ENCODE measurements at regions not wholly inside any gene's neighbourhood (a gene's known extent, or its start where the extent isn't known, plus 50 kb on each side); places are given as distances from the start of the nearest gene placed in this dataset.

DNA sequence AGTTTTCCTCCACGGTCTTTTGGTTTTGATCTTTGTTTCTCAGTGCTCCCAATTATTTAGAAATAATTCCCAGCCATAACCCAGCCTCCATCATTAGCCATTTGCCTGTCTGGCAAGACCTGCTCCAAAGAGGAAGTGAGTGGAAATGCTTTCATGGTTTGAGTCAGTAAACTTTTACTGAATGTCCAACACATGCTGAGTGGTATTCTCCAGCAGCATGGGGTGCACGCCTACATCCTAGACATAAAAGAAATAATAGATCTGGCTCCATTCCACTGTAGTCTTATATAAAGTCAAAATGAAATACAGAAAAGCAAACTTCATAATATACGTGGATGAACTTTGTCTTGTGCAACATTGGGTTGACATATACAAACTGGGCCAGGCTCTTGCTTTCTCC, 757.2 kb downstream of the TLE1 start:
- no peak for DNase-seq (ENCODE audit: low read depth)

DNA sequence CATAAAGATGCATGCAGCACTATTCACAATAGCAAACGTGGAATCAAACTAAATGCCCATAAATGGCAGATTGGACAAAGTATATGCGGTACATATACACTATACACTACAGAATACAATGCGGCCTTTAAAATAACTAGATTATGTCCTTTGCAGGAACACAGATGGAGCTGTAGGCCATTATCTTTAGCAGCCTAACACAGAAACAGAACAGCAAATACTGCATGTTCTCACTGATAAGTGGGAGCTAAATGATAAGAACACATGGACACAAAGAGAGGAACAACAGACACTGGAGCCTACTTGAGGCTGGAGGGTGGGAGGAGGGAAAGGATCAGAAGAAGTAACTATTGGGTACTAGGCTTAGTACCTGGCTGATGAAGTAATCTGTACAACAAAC, 758.2 kb downstream of the TLE1 start:
- no peak for DNase-seq (ENCODE audit: low read depth)

DNA sequence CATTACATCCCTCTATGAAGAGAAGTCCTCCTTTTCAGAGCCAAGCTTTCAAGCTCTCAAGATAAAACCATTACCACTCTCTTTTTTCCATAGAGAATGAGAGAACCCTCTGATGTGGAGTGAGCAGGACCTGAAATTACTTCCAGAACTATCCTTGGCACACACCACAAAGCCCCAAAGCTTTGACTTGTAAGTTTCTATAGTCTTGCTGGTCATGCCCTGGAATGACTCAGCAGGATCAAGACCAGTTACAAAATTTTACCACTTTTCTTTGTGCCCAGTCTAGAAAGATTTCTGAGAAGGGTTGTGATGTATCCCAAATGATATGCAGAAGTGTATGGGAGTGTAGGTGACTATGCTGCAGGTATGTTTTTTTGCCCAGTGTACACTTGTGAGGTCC, 760.6 kb downstream of the TLE1 start:
- DNase-seq (ENCODE audit: low read depth) = peak; percentile 8

DNA sequence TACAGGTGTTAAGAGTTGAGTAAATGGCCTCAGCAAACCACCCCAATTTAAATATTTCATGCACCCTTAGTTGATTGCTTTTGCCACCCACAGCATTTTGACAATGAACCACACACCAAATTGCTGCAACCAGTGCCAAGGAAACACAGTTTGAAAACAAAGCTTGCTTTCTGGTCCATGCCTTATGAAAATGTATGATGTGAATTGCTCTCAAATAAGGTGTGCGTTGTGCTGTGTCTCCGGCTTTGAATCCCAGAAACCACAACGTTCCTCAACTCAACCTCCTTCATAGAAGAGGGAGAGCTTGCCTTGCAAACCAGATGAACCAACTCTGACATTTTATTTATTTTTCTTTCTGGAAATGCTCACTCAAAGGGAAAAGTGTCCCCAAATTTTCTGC, 762.7 kb downstream of the TLE1 start:
- peak; percentile 3 for DNase-seq (ENCODE audit: low read depth)

GRCh38 chr9:80922544-80922943, 766.8 kb downstream of the TLE1 start:
- no peak for DNase-seq (ENCODE audit: low read depth)

DNA sequence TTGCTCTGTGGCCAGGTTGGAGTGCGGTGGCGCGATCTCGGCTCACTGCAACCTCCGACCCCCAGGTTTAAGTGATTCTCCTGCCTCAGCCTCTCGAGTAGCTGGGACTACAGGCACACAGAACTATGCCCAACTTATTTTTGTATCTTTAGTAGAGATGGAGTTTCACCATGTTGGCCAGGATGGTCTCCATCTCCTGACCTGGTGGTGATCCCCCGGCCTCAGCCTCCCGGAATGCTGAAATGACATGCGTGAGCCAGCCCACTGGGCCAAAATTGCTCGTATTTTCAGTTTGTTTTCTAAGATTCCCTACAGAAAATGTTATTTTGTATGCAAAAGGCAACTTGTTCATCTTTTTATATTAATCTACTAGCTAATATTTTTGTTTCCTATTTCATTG, 782.6 kb downstream of the TLE1 start:
- DNase-seq (ENCODE audit: low read depth) = no peak

GRCh38 chr9:80899208-80899607, 790.1 kb downstream of the TLE1 start:
- peak; percentile 27 for DNase-seq (ENCODE audit: low read depth)

- DNase-seq (ENCODE audit: low read depth) = no peak
These were observed 796.2 kb downstream of the TLE1 start for GRCh38 chr9:80893190-80893589.

- DNase-seq (ENCODE audit: low read depth) = no peak
These were observed 796.6 kb downstream of the TLE1 start for GRCh38 chr9:80892703-80893102.

DNA sequence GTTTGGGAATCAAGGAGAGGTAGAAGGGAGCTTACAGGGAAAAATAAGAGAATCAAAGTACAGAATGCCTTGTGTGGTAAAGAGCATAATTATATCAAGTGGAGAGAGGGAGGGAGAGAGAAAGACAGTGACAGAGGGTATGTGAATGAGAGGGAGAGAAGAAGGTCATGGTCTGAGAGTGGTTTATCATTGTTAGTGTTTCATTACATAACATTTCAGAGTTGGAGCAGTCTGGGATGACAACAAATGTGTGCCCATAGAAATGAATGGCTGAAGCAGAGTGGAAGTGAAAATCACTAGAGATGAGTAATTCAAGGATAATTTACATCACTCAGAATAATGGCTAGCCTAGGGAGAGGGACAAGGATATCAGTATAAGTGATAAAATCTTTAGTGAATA, 799.2 kb downstream of the TLE1 start:
- DNase-seq (ENCODE audit: low read depth) = peak; percentile 22

DNA sequence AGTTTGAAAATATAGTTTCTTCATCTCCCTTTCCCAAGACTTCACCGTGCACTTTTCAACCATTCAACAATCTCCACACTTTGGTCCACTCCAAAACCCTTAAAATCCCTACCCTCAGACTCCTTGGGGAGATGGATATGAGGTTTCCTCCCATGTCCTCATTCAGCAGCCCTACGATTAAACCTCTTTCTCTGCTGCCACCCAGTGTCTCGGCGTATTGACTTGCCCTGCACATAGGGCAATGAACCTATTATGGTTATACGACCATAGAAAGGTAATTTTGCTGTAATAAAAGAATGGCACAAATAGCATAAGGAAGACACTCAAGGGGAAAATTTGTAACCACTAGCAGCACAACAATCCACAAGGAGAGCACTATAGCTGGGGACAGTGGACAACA, 803.5 kb downstream of the TLE1 start:
- DNase-seq (ENCODE audit: low read depth) = peak; percentile 28

GRCh38 chr9:80883826-80884579, 805.3 kb downstream of the TLE1 start:
- no peak for DNase-seq (ENCODE audit: low read depth)

GRCh38 chr9:80883426-80883825, 805.9 kb downstream of the TLE1 start:
- DNase-seq (ENCODE audit: low read depth) = no peak

DNA sequence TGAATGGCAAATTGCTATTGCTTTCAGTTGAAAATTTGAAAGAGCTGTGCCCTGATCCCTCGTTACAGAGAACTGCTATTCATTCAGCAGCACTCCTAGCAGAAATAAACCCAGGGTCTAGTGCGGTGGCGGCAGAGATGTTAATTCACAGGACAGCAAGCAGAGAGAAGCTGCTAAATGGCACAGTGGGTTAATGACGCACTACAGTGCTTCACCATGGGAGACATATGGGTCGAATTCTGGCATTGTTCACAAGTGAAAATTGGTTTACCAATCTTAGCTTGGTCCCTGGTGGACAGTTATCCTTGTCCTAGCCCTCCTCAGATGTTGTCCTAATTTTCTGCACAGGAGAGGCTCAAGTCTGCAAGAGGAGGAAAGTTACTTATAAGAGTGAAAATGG, 807.4 kb downstream of the TLE1 start:
- DNase-seq (ENCODE audit: low read depth) = no peak

DNA sequence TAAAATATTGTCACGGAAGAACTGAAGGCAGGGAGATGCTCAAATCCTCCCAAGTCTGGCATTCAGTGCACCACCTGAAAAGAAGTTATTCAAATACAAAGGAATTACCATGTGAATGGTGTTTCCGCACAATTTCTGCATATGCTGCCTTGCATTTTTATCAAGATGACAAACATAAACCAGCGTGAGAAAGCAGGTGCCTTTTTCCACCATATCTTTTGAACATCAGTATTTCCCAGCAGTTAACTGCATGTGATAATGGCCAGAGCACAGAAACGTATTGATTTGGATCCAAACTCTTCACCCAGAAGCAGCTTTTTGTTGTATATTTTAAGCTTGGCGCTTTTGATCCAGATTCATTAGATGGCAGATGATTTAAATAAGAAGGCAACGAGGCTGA, 808.0 kb downstream of the TLE1 start:
- no peak for DNase-seq (ENCODE audit: low read depth)

DNA sequence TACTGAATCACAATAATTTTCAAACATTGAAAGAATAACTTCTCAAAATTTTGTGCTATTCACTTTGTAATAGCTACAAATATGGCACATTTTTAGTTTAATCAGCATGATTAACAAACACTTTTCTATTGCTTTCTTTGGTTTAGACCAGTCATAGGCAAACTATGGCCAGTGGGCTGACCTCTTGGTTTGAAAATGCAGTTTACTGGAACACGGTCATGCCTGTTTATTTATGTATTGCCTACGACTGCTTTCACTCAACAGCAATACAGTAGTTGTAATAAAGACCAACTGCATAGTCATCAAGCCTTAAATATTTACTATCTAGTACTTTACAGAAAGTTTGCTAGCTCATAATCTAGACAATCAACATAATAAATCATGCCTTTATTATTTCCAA, 810.8 kb downstream of the TLE1 start:
- DNase-seq (ENCODE audit: low read depth) = peak; percentile 58

GRCh38 chr9:80875947-80876346, 813.4 kb downstream of the TLE1 start:
- no peak for DNase-seq (ENCODE audit: low read depth)

GRCh38 chr9:80874276-80874675, 815.1 kb downstream of the TLE1 start:
- peak; percentile 90 for DNase-seq (ENCODE audit: low read depth)

DNA sequence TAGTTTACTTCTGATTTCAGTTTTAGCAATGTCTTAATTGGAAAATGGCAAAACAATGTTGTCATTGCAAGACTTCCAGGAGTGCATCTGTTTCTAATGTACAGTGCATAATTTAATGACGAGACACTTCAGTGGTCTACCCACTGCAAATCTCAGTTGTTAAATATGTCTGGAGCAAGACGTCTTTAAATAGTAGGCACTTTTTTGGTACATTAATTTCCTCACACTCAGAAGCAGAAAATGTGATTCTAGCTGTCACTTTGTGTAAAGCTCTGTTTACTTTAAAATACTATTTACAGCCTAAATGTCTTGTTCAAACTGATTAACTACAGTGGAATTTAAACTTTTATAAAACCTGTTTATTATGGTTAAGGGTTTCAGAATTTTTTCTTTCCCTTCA, 815.5 kb downstream of the TLE1 start:
- DNase-seq (ENCODE audit: low read depth) = no peak

DNA sequence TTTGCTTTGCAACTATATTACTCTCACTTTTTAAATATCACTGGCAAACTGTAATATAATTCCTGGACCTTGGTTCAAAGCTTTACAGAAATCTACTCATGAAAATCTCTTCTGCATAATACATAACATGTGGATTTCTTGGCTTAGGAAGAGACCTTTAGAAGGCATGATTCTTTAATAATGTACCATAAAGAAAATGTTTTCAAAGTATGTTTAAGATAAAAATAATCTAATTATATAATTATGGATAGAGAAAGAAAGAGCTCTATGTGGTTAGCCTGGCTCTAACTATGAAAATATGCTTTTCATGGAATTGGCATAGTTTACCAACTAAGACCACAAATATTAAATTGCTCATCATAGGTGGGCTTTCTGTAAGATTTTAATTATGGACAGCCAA, 817.8 kb downstream of the TLE1 start:
- DNase-seq (ENCODE audit: low read depth) = no peak

DNA sequence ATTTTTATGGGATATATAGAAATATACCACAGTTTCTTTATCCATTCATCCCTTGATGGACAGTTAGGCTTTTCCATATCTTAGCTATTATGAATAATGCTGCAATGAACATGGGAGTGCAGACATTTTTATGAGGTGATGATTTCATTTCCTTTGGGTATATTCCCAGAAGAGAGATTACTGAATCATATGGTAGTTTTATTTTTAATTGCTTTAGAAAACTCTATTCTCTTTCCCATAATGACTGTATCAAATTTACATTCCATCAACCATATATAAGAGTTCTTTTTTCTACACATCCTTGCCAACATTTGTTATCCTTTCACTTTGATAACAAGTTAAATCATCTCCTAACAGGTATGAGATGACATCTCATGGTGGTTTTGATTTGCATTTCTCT, 821.6 kb downstream of the TLE1 start:
- DNase-seq (ENCODE audit: low read depth) = peak; percentile 74

DNA sequence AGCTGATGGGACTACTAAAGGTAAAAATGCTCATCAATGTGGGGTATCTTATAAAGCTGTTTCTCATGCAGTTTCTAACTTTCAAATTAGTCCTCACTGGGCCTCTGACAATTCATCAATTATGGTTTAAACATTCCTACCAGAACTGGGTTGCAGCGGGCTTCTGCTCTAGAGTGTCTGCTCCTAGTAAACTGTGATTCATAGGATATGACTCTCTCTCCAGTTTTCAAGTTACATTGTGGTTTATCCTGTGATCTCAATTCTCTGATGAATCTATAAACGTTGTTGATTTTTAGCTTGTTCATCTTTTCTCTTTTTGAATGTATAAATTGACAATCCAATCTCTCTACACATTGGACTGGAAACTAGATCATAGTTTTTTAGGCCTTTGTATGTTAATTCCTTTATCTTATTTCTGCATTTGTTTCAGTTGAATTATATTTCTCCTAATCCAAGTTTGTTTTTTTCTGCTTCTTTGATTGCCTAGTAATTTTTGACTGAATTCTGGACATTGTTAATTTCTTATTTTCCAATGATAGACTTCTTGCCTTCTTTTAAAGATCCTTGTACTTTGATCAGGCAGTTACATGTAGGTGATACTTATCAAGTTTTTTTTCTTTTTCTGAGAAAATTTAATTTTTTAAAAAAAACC, 822.6 kb downstream of the TLE1 start:
- peak; percentile 77 for DNase-seq (ENCODE audit: low read depth)

DNA sequence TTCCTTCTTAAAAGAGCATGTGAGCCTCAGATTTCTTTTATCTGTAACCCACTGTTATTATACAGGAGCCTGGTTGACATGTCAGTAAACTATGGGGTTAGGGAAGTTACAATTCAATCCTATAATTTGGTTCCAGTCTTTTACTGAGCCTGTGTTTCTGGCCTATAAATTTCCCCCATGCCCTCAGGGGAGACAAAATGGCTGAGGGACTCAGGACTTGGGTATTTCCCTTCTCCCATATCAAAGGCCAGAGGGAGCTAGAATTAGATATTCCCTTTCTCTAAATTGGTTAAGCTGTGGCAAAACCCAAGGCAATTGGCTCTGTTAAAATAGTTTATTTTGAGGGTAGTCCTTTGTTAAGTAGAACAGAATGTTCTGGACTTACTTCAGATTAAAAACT, 823.2 kb downstream of the TLE1 start:
- DNase-seq (ENCODE audit: low read depth) = peak; percentile 67

DNA sequence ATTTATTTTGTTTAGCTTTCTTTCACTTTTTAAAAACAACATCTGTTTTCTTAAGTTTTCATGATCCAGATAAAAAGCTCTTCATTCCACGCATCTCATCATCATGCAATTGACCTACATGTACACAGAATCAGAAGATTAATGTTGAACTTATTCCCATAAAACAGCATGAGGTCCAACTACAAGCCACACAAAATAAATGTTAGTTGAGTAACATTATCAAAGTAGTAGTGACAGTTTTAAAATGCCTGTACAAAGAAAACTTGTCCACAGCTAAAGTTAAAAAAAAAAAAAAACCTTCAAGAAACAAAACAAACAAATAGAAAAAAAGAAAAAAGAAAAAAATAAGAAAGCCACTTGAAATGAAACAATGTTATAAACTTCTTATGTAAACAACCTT, 846.3 kb downstream of the TLE1 start:
- DNase-seq (ENCODE audit: low read depth) = no peak
